Body of pancreas (tissue), 4 donors: ENCODE measurements at regions not wholly inside any gene's neighbourhood (a gene's known extent, or its start where the extent isn't known, plus 50 kb on each side); places are given as distances from the start of the nearest gene placed in this dataset.

Experiments used
- POLR2A ChIP-seq, 3 donors: fragments of 450-650 bp; IDR thresholded peaks; one replicate each; pipeline ENCODE4 v1.6.1; 2016; ENCODE audit warnings: antibody characterized with exemption in 3 of 3, mild to moderate bottlenecking in 2 of 3
- TF ChIP-seq, protein P1 (sequence below), 7 experiments: fragments of 450-650 bp in 4 of 7; fragments of 200-600 bp in 3 of 7; sonication (generic) in 3 of 7; IDR thresholded peaks; one replicate each; pipeline ENCODE4 v1.5.1; 2016 to 2019; ENCODE audit warnings: antibody characterized with exemption in 7 of 7

DNA sequence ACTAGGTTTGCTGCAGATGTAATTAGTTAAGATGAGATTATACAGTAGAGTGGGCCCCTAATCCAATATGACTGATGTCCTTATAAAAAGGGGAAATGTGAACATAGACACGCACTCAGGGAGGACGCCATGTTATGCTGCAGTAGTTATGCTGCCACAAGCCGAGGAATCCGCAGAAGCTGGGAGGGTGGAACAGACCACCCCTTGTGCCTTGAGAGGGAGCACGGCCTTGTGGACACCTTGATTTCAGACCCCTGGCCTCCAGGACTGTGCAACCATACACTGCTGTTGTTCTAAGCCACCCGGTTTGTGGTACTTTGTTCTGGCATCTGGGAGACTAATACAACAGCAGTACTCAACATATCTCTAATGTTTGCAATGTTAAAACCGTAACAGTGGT is 57.9 kb upstream of the HIVEP3 start:
- TF ChIP-seq, protein P1, sequence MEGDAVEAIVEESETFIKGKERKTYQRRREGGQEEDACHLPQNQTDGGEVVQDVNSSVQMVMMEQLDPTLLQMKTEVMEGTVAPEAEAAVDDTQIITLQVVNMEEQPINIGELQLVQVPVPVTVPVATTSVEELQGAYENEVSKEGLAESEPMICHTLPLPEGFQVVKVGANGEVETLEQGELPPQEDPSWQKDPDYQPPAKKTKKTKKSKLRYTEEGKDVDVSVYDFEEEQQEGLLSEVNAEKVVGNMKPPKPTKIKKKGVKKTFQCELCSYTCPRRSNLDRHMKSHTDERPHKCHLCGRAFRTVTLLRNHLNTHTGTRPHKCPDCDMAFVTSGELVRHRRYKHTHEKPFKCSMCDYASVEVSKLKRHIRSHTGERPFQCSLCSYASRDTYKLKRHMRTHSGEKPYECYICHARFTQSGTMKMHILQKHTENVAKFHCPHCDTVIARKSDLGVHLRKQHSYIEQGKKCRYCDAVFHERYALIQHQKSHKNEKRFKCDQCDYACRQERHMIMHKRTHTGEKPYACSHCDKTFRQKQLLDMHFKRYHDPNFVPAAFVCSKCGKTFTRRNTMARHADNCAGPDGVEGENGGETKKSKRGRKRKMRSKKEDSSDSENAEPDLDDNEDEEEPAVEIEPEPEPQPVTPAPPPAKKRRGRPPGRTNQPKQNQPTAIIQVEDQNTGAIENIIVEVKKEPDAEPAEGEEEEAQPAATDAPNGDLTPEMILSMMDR (IDR thresholded peaks at IDR 0.05): no peak
- no peak for TF ChIP-seq POLR2A (IDR thresholded peaks at IDR 0.05)
